CD4-positive, alpha-beta T cell treated with Interleukin-4 for 1 hour (primary cell): ENCODE measurements at regions not wholly inside any gene's neighbourhood (a gene's known extent, or its start where the extent isn't known, plus 50 kb on each side); places are given as distances from the start of the nearest gene placed in this dataset.
"Not testable (repeated sequence)": the region's sequence is repeated elsewhere in the genome, so short reads cannot be mapped to it uniquely, and the experiment has no call there.

Experiments
- DNase-seq, 2 donors: peaks; one replicate each; pipeline ENCODE4 v3.0.0-alpha.2; 2020 to 2022

DNA sequence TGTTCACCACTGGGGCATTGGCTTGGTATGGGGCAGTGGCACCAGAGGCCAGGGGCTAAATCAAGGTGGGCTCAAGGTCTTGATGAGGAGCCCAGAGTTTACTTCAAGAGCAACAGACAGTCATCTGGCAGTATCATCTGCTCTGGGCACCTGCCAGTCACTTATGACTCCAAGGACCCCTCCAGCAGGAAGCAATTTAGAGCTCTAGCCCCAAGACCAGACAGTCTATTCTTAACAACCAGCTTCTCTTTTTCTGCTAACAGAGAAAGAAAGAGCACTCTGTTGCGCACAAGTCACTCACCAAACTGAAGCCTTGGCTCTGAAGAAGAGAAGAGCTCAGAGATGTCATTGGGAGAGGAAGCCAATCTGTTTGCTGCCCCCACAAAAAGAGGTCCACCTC, 309.2 kb downstream of the HS3ST1 start:
- DNase-seq: no peak

GRCh38 chr4:11118513-11118912, 310.2 kb downstream of the HS3ST1 start:
- no peak for DNase-seq

- no peak for DNase-seq
Observed at GRCh38 chr4:11116940-11117339, 311.8 kb downstream of the HS3ST1 start.

DNA sequence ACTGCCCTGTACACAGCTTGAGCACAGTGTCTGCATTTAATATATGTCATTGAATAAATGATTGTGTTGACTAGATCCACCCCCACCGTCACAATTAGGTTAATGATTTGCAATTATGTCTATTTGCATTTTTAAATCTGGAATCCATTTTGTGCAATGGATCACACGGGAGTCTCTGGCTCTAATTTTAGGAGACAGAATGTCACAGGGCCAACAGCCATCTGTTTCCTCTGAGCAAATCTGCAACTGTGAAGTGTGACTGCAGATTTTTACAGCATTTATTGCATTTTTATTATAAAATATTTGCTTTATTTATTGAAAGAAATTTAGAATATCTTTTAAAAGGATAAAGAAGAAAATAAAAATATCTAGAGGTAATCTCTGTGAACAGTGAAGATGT, 316.8 kb downstream of the HS3ST1 start:
- DNase-seq: no peak

- no peak for DNase-seq
Observed at GRCh38 chr4:11111370-11111769, 317.3 kb downstream of the HS3ST1 start.

- DNase-seq: no peak
Observed at GRCh38 chr4:11106759-11107158, 321.9 kb downstream of the HS3ST1 start.

DNA sequence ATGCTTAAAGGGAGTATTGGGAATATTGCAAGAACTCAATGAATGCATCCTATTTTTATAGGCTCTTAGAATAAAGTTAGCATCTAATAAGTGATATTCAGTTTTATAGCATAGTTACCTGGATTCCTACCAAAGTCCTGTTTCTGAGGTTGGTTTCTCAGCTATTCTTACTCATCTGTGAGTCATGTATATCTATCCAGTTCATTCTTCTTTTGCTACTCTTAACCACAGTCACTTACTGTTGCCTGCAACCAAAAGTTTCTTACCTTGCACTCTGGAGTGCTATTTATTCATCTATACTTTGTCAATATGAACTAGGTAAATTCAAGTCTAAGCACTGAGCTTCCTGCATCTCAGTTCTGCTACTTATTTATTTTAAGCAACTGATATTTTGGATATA, 322.5 kb downstream of the HS3ST1 start:
- DNase-seq: no peak

DNA sequence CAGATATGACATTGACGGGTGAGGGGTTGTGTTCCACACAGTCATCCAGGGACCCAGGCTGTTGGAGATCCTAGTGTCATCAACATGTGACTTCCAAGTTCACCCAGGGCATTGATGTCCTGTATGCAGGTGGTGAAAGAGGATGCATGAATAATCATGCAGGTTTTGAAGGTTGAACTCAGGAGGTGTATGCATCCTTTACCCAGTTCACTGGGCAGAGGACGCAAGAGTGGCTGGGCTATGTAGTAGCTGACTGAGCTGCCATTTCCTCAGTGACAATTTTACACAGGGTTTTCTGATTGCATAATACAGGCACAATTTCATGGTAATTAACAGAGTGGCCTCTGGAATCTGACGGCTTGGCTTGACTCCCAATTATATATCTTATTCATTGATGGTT, 323.0 kb downstream of the HS3ST1 start:
- DNase-seq: no peak

GRCh38 chr4:11098461-11098860, 330.2 kb downstream of the HS3ST1 start:
- DNase-seq: peak in 1 of 2 donors; percentile 33

GRCh38 chr4:11097725-11098124, 331.0 kb downstream of the HS3ST1 start:
- no peak for DNase-seq

- no peak for DNase-seq
Observed at GRCh38 chr4:11081006-11081405, 347.7 kb downstream of the HS3ST1 start.

DNA sequence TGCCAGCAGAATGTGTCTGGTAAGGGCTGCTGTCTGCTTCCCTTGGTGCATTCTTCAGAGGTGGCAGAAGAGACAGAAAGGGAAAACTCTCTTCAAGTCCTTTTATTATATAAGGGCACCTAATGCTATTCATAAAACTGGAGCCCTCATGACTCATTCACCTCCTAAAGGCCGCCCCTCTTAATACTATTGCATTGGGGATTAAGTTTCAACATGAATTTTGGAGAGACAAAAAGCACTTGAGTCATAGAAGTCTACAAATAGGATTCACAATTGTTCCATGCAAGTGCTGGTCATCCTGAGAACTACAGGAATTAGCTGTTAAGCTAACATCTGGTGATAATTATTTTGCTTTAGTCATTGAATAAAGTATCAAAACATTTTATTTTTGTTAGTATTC, 349.5 kb downstream of the HS3ST1 start:
- no peak for DNase-seq

- DNase-seq: no peak
Observed at GRCh38 chr4:11074581-11075241, 354.0 kb downstream of the HS3ST1 start.

GRCh38 chr4:11073621-11074051, 355.1 kb downstream of the HS3ST1 start:
- DNase-seq: no peak

DNA sequence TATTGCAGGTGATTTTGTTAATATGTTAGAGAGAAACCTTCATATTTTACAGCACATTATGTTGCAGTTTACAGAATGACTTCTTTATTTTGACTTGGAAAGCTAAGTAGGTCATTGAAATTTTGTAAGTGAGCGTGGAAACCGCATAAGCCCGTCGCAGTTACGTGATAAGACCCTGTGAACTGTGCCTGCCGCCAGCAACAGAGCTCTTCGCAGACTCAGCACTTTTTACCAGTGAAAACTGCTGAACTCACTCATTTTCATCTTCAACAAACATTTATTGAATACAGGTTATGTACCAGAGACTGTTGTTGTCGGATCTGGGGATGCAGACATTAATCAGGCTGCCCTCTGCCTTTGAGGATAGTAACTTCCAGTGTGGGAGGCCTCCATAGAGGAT, 355.7 kb downstream of the HS3ST1 start:
- no peak for DNase-seq

GRCh38 chr4:11072463-11072862, 356.2 kb downstream of the HS3ST1 start:
- no peak for DNase-seq

- DNase-seq: no peak
Observed at GRCh38 chr4:11070813-11071212, 357.9 kb downstream of the HS3ST1 start.

DNA sequence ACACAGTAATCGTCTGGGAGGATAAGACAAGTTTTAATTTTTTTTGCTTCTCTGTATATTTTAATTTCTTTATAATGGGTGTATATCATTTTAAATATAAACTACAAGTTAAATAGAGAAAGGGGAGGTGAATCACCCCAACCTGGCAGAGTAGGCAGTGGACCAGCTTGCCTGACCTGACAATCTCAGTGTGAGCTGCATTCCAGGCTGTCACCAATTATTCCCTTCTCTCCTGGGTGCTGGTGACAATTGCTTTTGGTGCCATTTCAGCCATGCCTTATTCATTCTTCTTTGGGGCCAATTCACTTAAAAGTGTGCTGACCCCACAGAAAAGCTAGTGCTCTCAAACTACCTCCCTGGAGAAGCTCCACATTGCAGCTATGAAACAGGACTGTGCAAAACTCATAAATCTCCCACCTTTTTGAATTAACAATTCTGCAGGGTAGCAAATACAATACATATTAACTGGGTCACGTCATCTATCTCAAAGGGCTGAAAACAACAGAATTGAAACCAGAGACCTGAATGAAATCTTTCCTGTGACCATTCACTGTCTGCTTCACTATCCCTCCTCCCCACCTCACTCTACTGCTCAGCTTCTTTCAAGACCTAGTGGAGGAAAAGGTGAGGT, 359.0 kb downstream of the HS3ST1 start:
- DNase-seq: no peak

DNA sequence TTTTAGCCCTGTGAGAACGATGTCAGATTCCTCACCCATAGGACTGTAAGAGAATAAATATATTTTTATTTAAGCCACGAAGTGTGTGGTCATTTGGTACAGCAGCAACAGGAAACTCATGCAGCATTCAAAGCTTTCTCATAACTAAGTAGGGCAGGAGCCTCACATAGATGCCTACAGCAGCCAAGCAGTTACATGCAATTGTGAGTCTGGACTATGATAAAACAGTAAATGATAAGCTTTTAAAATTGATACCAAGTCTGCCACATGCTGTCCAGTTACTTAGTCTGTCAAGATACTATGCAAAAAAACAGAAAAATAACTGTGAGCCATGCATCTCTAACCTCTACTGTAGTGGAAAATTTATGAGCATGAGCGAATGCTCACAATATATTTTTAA, 359.6 kb downstream of the HS3ST1 start:
- no peak for DNase-seq

DNA sequence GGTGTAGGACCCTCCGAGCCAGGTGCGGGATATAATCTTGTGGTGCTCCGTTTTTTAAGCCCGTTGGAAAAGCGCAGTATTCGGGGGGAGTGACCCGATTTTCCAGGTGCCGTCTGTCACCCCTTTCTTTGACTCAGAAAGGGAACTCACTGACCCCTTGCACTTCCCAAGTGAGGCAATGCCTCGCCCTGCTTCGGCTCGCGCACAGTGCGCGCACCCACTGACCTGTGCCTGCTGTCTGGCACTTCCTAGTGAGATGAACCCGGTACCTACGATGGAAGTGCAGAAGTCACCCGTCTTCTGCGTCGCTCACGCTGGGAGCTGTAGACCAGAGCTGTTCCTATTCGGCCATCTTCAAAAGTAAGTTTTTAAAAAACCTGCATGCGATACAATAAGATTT, 362.1 kb downstream of the HS3ST1 start:
- DNase-seq: not testable (repeated sequence)

DNA sequence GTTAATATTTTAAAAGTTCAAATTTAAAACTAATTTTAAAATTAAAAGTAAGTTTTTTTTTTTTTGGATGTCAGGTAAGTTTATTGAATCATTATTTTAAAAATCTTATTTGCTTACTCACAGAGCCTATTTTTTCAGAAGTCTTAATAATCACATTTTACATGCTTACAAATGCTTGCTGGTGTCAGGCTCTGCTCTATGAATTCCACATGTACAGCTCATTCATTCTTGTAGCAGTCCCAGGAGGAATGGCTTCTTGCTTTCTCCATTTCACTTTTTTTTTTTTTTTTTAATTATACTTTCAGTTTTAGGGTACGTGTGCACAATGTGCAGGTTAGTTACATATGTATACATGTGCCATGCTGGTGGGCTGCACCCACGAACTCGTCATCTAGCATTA, 368.1 kb downstream of the HS3ST1 start:
- not testable (repeated sequence) for DNase-seq

DNA sequence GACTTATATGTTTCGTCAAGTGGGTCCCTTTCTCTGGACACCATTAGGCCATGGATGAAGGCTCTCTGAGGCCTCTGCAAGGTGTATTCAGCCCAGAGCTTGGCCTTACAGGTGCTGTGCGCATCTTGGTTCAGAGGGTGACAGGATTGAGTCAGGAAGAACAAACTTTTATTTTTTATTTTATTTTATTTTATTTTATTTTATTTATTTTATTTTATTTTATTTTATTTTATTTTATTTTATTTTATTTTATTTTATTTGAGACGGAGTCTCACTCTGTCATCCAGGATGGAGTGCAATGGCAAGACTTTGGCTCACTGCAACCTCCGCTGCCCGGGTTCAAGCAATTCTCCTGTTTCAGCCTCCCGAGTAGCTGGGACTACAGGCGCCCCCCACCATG, 370.4 kb upstream of the CLNK start:
- not testable (repeated sequence) for DNase-seq

- DNase-seq: no peak
Observed at GRCh38 chr4:11053601-11054220, 369.1 kb upstream of the CLNK start.

GRCh38 chr4:11051181-11051580, 366.6 kb upstream of the CLNK start:
- DNase-seq: no peak

DNA sequence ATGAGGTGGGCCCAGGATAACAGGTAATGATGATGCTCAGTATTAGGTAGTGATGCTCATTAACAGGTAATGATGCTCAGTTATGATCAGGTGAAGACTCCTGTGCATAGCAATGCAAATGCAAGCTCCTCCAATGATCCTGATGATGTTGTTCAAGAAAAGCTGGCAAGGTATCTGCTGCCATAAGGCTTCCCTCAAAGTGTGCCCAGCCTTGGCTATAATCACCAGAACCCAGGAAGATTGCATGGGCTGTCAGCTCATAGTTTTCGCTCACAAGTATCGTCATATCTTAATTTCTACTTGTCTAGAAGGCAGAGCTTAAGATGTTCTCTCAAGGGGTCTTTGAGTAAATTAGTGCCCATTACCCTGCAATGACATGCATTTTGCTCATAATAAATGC, 366.2 kb upstream of the CLNK start:
- no peak for DNase-seq
